Uterus (tissue), 2 donors: ENCODE measurements at regions not wholly inside any gene's neighbourhood (a gene's known extent, or its start where the extent isn't known, plus 50 kb on each side); places are given as distances from the start of the nearest gene placed in this dataset.

Source experiments
- CTCF ChIP-seq, 4 experiments: fragments of 200-600 bp in 2 of 4; fragments of 450-650 bp in 2 of 4; sonication (generic) in 2 of 4; IDR thresholded peaks; one replicate each; pipeline ENCODE4 v1.5.1; 2016 to 2019; ENCODE audit warnings: antibody characterized with exemption in 4 of 4, mild to moderate bottlenecking in 2 of 4, moderate library complexity in 1 of 4
- POLR2A ChIP-seq, 2 donors: fragments of 450-650 bp; IDR thresholded peaks; one replicate each; pipeline ENCODE4 v1.6.1; 2016; ENCODE audit warnings: antibody characterized with exemption in 2 of 2, mild to moderate bottlenecking in 1 of 2, moderate library complexity in 1 of 2

- no peak for TF ChIP-seq CTCF (IDR thresholded peaks at IDR 0.05)
- TF ChIP-seq POLR2A (IDR thresholded peaks at IDR 0.05) = no peak
Observed at GRCh38 chr9:82716821-82717220, 346.1 kb downstream of the RASEF start.
